ENCODE measurements at regions not wholly inside any gene's neighbourhood (a gene's known extent, or its start where the extent isn't known, plus 50 kb on each side); places are given as distances from the start of the nearest gene placed in this dataset.

DNA sequence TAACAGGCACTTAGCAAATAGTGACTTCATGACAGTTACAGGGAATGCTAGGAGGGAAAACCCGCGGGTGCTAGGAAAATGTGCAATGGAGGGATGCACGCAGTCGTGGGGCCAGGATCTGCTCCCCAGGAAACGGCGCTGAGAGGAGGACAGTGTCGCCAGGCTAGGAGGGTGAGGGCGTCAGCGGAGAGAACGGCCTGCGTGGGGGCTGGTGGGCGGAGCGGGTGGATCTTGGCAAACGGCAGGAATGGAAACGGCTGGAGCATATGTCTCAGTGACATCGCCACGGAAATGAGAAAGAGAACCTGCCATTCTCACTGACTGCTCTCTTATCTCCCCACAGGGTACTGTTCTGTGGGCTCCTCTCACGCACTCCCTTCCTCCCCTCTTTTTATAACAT is 478.5 kb upstream of the ID2 start:
- Histone ChIP-seq H3K79me2 (ENCODE audit: control insufficient read depth, insufficient read depth, low read length) (no peaks in the 10 kb centered on the region), H3K4me1 (replicated peaks in 1 of 2; ENCODE audit: control insufficient read depth in 2 of 2, insufficient read depth in 2 of 2, low read length in 2 of 2) (peaks cover 0 to 2% of the 10 kb centered on the region in 2 experiments; a peak in 1 of 5 replicates), H4K20me1 (replicated peaks; ENCODE audit: control insufficient read depth, insufficient read depth, low read length) (no peaks in the 10 kb centered on the region), H3K4me2 (ENCODE audit: insufficient read depth, low read length) (no peak overlapping the region), H3K9me3 (replicated peaks; ENCODE audit: control insufficient read depth, insufficient read depth, low read depth, low read length) (no peaks in the 10 kb centered on the region), H3K27me3 (ENCODE audit: control insufficient read depth in 2 of 2, insufficient read depth in 2 of 2, low read length in 2 of 2) (peaks cover 12 to 20% of the 10 kb centered on the region in 2 experiments; a peak in 3 of 5 replicates), H3K9me1 (ENCODE audit: control insufficient read depth, insufficient read depth, low read length) (no peaks in the 10 kb centered on the region), H3K9ac (ENCODE audit: insufficient read depth in 1 of 2, low read depth in 2 of 2, low read length in 2 of 2) (no peak overlapping the region), H2AFZ (ENCODE audit: low read depth, low read length) (no peak overlapping the region), H3K4me3 (no peak overlapping the region), H3K36me3 (ENCODE audit: control insufficient read depth, insufficient read depth, low read length) (no peaks in the 10 kb centered on the region), H3K27ac (ENCODE audit: extremely low read depth, low read depth, low read length) (no peak overlapping the region)
- intact Hi-C loops (cut with micrococcal nuclease), result no loop called here
- no TSS peak for BruUV-seq (replicated peaks)
- FAIRE-seq, result no peak
- in situ Hi-C loops (cut with MboI), result no loop called here
- DNase-seq (ENCODE audit: extremely low read depth in 1 of 4, low spot score in 3 of 4), result no peak
- no peak for ATAC-seq
- ChIA-PET CTCF (ENCODE audit: low intra/inter-chr PET ratio) (no interaction called here), POLR2A (no interaction called here)
- TF ChIP-seq XRCC3 (IDR thresholded peaks at IDR 0.05), result no peak
- no peak for TF ChIP-seq POLR2AphosphoS2 (IDR thresholded peaks at IDR 0.05; ENCODE audit: low read length)
- no peak for TF ChIP-seq MIER1 (IDR thresholded peaks at IDR 0.05; ENCODE audit: low read depth)
- TF ChIP-seq, protein P1, sequence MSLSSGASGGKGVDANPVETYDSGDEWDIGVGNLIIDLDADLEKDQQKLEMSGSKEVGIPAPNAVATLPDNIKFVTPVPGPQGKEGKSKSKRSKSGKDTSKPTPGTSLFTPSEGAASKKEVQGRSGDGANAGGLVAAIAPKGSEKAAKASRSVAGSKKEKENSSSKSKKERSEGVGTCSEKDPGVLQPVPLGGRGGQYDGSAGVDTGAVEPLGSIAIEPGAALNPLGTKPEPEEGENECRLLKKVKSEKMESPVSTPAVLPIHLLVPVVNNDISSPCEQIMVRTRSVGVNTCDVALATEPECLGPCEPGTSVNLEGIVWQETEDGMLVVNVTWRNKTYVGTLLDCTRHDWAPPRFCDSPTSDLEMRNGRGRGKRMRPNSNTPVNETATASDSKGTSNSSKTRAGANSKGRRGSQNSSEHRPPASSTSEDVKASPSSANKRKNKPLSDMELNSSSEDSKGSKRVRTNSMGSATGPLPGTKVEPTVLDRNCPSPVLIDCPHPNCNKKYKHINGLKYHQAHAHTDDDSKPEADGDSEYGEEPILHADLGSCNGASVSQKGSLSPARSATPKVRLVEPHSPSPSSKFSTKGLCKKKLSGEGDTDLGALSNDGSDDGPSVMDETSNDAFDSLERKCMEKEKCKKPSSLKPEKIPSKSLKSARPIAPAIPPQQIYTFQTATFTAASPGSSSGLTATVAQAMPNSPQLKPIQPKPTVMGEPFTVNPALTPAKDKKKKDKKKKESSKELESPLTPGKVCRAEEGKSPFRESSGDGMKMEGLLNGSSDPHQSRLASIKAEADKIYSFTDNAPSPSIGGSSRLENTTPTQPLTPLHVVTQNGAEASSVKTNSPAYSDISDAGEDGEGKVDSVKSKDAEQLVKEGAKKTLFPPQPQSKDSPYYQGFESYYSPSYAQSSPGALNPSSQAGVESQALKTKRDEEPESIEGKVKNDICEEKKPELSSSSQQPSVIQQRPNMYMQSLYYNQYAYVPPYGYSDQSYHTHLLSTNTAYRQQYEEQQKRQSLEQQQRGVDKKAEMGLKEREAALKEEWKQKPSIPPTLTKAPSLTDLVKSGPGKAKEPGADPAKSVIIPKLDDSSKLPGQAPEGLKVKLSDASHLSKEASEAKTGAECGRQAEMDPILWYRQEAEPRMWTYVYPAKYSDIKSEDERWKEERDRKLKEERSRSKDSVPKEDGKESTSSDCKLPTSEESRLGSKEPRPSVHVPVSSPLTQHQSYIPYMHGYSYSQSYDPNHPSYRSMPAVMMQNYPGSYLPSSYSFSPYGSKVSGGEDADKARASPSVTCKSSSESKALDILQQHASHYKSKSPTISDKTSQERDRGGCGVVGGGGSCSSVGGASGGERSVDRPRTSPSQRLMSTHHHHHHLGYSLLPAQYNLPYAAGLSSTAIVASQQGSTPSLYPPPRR (CRISPR knock-in tag; IDR thresholded peaks at IDR 0.05; ENCODE audit: borderline replicate concordance), result no peak
- no peak for TF ChIP-seq EGR1 (conservative IDR thresholded peaks at IDR 0.05)
- TF ChIP-seq ZNF780A (CRISPR knock-in tag; IDR thresholded peaks at IDR 0.05), result no peak
- TF ChIP-seq BDP1 (IDR thresholded peaks at IDR 0.05; ENCODE audit: insufficient read depth, insufficient read length), result no peak
- no peak for TF ChIP-seq ZNF445 (CRISPR knock-in tag; IDR thresholded peaks at IDR 0.05; ENCODE audit: low read depth)
- TF ChIP-seq KLF6 (CRISPR knock-in tag; IDR thresholded peaks at IDR 0.05; ENCODE audit: borderline replicate concordance), result no peak
- TF ChIP-seq FOXA3 (CRISPR knock-in tag; conservative IDR thresholded peaks at IDR 0.05 in 1 of 2, IDR thresholded peaks at IDR 0.05 in 1 of 2), result no peak
- WGBS (ENCODE audit: insufficient coverage, low coverage, missing lambda C conversion rate), result 0% methylated on average over 18 of the region's 18 CpGs

All from K562 (cell line).